ENCODE measurements at regions not wholly inside any gene's neighbourhood (a gene's known extent, or its start where the extent isn't known, plus 50 kb on each side); places are given as distances from the start of the nearest gene placed in this dataset.

- TF ChIP-seq POLR2AphosphoS5 (IDR thresholded peaks at IDR 0.05; ENCODE audit: low read depth) (no peak), GABPA (IDR thresholded peaks at IDR 0.05; ENCODE audit: low read depth) (no peak)
Observed at GRCh38 chr10:4094751-4095150, 309.7 kb upstream of the KLF6 start.
